Lower leg skin (tissue), 3 donors: ENCODE measurements at regions not wholly inside any gene's neighbourhood (a gene's known extent, or its start where the extent isn't known, plus 50 kb on each side); places are given as distances from the start of the nearest gene placed in this dataset.

Experiments
- POLR2A ChIP-seq, 2 donors: fragments of 450-650 bp; IDR thresholded peaks; one replicate each; pipeline ENCODE4 v1.6.1; 2016 to 2017; ENCODE audit warnings: antibody characterized with exemption in 2 of 2, mild to moderate bottlenecking in 1 of 2, moderate library complexity in 1 of 2
- TF ChIP-seq, protein P1 (sequence below), 3 donors: fragments of 450-650 bp; IDR thresholded peaks; one replicate each; pipeline ENCODE4 v1.5.1; 2016; ENCODE audit warnings: antibody characterized with exemption in 3 of 3, mild to moderate bottlenecking in 3 of 3, moderate library complexity in 2 of 3

DNA sequence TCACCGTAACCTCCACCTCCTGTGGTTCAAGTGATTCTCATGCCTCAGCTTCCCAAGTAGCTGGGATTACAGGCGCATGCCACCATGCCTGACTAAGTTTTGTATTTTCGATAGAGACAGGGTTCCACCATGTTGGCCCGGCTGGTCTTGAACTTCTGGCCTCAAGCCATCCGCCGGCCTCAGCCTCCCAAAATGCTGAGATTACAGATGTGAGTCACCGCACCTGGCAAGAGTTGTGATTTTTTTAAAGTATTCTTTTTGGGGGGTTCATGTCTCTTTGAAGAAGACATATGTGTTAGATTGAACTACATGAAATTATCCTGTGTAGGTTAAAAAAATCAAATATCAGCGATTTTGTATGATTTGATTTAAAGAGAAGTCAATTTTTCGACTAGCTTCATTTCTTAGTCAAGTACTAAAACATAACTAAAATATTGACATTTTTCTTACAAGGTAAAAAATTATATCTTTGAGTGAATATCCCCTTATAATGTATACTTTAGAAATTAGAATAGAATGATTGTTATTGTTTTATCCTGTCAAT is 60.3 kb upstream of the ANTXR2 start:
- TF ChIP-seq, protein P1, sequence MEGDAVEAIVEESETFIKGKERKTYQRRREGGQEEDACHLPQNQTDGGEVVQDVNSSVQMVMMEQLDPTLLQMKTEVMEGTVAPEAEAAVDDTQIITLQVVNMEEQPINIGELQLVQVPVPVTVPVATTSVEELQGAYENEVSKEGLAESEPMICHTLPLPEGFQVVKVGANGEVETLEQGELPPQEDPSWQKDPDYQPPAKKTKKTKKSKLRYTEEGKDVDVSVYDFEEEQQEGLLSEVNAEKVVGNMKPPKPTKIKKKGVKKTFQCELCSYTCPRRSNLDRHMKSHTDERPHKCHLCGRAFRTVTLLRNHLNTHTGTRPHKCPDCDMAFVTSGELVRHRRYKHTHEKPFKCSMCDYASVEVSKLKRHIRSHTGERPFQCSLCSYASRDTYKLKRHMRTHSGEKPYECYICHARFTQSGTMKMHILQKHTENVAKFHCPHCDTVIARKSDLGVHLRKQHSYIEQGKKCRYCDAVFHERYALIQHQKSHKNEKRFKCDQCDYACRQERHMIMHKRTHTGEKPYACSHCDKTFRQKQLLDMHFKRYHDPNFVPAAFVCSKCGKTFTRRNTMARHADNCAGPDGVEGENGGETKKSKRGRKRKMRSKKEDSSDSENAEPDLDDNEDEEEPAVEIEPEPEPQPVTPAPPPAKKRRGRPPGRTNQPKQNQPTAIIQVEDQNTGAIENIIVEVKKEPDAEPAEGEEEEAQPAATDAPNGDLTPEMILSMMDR (IDR thresholded peaks at IDR 0.05): no peak
- TF ChIP-seq POLR2A (IDR thresholded peaks at IDR 0.05): no peak
